ENCODE measurements at regions not wholly inside any gene's neighbourhood (a gene's known extent, or its start where the extent isn't known, plus 50 kb on each side); places are given as distances from the start of the nearest gene placed in this dataset.

DNA sequence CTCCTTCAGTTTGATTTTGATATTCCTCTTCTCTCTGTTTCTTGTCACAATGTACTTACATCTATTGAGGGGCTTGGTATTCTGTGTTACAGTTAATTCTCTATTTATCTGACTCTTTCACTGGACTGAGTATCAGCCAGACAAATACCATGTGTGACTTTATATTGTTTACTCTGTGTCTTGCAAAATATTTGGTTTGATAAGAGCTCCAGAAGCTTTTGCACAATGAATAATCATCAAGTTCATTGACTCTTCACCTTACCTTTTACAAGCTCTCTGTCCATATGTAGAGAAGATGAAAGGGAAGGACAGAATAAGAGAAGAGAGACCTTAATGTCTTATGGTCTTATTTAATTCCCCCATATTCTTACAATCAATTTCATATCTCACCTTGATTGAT is 877.7 kb upstream of the CDH8 start:
- Histone ChIP-seq H3K9me3 (ENCODE audit: control insufficient read depth, insufficient read depth, low read depth, low read length) (no peaks in the 10 kb centered on the region), H3K27me3 (ENCODE audit: control insufficient read depth, insufficient read depth, low read length) (no peaks in the 10 kb centered on the region), H3K4me3 (ENCODE audit: low read depth in 2 of 2, low read length in 2 of 2) (no peak overlapping the region), H3K27ac (ENCODE audit: low read length) (no peak overlapping the region), H3K36me3 (ENCODE audit: control insufficient read depth, insufficient read depth, low read length) (no peaks in the 10 kb centered on the region), H3K4me1 (ENCODE audit: control insufficient read depth, insufficient read depth, low read length) (no peaks in the 10 kb centered on the region)
- no peak for ATAC-seq
- no TSS peak for BruUV-seq (replicated peaks)
- ChIA-PET POLR2A (no interaction called here), CTCF (no interaction called here)
- intact Hi-C loops (cut with micrococcal nuclease; ENCODE audit: unreplicated experiment) = no loop called here
- in situ Hi-C loops (cut with HindIII; ENCODE audit: low pct_unique_long_range_greater_than_20kb, low sequenced_read_pairs) = no loop called here
- TF ChIP-seq SIN3A (IDR thresholded peaks at IDR 0.05; ENCODE audit: borderline replicate concordance, insufficient read depth, low read depth, low read length) = no peak
- no peak for TF ChIP-seq POLR2AphosphoS5 (IDR thresholded peaks at IDR 0.05; ENCODE audit: low read depth, low read length)
- no peak for TF ChIP-seq TCF7L2 (IDR thresholded peaks at IDR 0.05; ENCODE audit: low read depth, low read length)
- TF ChIP-seq, protein P1, sequence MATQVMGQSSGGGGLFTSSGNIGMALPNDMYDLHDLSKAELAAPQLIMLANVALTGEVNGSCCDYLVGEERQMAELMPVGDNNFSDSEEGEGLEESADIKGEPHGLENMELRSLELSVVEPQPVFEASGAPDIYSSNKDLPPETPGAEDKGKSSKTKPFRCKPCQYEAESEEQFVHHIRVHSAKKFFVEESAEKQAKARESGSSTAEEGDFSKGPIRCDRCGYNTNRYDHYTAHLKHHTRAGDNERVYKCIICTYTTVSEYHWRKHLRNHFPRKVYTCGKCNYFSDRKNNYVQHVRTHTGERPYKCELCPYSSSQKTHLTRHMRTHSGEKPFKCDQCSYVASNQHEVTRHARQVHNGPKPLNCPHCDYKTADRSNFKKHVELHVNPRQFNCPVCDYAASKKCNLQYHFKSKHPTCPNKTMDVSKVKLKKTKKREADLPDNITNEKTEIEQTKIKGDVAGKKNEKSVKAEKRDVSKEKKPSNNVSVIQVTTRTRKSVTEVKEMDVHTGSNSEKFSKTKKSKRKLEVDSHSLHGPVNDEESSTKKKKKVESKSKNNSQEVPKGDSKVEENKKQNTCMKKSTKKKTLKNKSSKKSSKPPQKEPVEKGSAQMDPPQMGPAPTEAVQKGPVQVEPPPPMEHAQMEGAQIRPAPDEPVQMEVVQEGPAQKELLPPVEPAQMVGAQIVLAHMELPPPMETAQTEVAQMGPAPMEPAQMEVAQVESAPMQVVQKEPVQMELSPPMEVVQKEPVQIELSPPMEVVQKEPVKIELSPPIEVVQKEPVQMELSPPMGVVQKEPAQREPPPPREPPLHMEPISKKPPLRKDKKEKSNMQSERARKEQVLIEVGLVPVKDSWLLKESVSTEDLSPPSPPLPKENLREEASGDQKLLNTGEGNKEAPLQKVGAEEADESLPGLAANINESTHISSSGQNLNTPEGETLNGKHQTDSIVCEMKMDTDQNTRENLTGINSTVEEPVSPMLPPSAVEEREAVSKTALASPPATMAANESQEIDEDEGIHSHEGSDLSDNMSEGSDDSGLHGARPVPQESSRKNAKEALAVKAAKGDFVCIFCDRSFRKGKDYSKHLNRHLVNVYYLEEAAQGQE (IDR thresholded peaks at IDR 0.05; ENCODE audit: insufficient read depth in 1 of 2, low read depth in 2 of 2, low read length in 1 of 2) = no peak
- TF ChIP-seq, protein P2, sequence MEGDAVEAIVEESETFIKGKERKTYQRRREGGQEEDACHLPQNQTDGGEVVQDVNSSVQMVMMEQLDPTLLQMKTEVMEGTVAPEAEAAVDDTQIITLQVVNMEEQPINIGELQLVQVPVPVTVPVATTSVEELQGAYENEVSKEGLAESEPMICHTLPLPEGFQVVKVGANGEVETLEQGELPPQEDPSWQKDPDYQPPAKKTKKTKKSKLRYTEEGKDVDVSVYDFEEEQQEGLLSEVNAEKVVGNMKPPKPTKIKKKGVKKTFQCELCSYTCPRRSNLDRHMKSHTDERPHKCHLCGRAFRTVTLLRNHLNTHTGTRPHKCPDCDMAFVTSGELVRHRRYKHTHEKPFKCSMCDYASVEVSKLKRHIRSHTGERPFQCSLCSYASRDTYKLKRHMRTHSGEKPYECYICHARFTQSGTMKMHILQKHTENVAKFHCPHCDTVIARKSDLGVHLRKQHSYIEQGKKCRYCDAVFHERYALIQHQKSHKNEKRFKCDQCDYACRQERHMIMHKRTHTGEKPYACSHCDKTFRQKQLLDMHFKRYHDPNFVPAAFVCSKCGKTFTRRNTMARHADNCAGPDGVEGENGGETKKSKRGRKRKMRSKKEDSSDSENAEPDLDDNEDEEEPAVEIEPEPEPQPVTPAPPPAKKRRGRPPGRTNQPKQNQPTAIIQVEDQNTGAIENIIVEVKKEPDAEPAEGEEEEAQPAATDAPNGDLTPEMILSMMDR (IDR thresholded peaks at IDR 0.05) = no peak
- no peak for DNase-seq (ENCODE audit: low read depth, low spot score)

DNA sequence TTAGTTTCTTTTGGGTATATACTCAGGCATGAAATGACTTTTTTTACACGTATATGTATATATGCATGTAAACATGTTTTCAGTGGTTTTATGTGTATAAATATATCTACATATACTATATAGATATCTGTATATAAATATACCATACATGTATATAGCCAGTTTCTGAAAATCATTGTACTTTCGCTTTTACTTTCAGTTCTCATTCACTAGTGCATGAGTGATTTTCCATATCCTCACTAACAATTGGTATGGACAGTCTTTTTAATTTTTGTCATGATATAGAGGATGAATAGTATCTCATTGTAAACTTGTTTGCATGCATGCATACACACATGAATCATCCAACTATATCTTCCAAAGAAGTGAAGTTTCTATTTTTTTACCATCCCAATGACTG is 877.1 kb upstream of the CDH8 start:
- intact Hi-C loops (cut with micrococcal nuclease; ENCODE audit: unreplicated experiment) = no loop called here
- Histone ChIP-seq H3K36me3 (ENCODE audit: control insufficient read depth, insufficient read depth, low read length) (no peaks in the 10 kb centered on the region), H3K27me3 (ENCODE audit: control insufficient read depth, insufficient read depth, low read length) (no peaks in the 10 kb centered on the region), H3K4me1 (ENCODE audit: control insufficient read depth, insufficient read depth, low read length) (no peaks in the 10 kb centered on the region), H3K4me3 (ENCODE audit: low read depth in 2 of 2, low read length in 2 of 2) (no peak overlapping the region), H3K27ac (ENCODE audit: low read length) (no peak overlapping the region), H3K9me3 (ENCODE audit: control insufficient read depth, insufficient read depth, low read depth, low read length) (no peaks in the 10 kb centered on the region)
- no peak for TF ChIP-seq TCF7L2 (IDR thresholded peaks at IDR 0.05; ENCODE audit: low read depth, low read length)
- ChIA-PET CTCF (no interaction called here), POLR2A (no interaction called here)
- in situ Hi-C loops (cut with HindIII; ENCODE audit: low pct_unique_long_range_greater_than_20kb, low sequenced_read_pairs) = no loop called here
- no TSS peak for BruUV-seq (replicated peaks)
- no peak for ATAC-seq
- no peak for DNase-seq (ENCODE audit: low read depth, low spot score)

DNA sequence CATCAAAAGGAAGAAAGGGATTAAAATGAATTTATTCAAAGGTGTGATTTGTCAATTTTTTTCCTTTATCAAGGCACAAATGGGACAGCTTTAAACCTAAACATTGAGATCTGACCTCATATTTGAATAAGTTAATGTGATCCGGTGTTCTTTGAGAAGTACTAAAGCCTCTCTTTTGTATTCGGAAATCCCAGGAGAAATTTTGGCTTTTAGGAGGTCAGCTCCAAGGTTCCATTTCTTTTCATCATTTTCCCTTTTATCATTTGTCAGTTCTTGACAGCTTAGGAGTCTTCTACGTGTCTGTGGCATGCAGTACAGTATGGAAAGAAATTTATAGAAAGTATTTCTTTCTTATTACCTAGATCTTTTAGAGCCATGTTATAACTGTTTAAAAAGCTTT is 873.4 kb upstream of the CDH8 start:
- no peak for DNase-seq (ENCODE audit: low read depth, low spot score)
- in situ Hi-C loops (cut with HindIII; ENCODE audit: low pct_unique_long_range_greater_than_20kb, low sequenced_read_pairs) (no loop called here), intact Hi-C loops (cut with micrococcal nuclease; ENCODE audit: unreplicated experiment) (loop anchor here (2.0 kb wide), 1 partner anchor 25 kb away; no protein-coding TSS in a partner anchor)
- Histone ChIP-seq H3K27ac (ENCODE audit: low read length) (no peak overlapping the region), H3K4me1 (ENCODE audit: control insufficient read depth, insufficient read depth, low read length) (no peaks in the 10 kb centered on the region), H3K4me3 (ENCODE audit: low read depth in 2 of 2, low read length in 2 of 2) (no peak overlapping the region), H3K9me3 (ENCODE audit: control insufficient read depth, insufficient read depth, low read depth, low read length) (no peaks in the 10 kb centered on the region), H3K27me3 (ENCODE audit: control insufficient read depth, insufficient read depth, low read length) (no peaks in the 10 kb centered on the region), H3K36me3 (ENCODE audit: control insufficient read depth, insufficient read depth, low read length) (no peaks in the 10 kb centered on the region)
- no TSS peak for BruUV-seq (replicated peaks)
- no peak for TF ChIP-seq SIN3A (IDR thresholded peaks at IDR 0.05; ENCODE audit: borderline replicate concordance, insufficient read depth, low read depth, low read length)
- TF ChIP-seq POLR2AphosphoS5 (IDR thresholded peaks at IDR 0.05; ENCODE audit: low read depth, low read length) = no peak
- TF ChIP-seq TCF7L2 (IDR thresholded peaks at IDR 0.05; ENCODE audit: low read depth, low read length) = no peak
- TF ChIP-seq, protein P2 (IDR thresholded peaks at IDR 0.05) = no peak
- TF ChIP-seq, protein P1 (IDR thresholded peaks at IDR 0.05; ENCODE audit: insufficient read depth in 1 of 2, low read depth in 2 of 2, low read length in 1 of 2) = no peak
- ChIA-PET POLR2A (no interaction called here), CTCF (no interaction called here)
- no peak for ATAC-seq
